Activated CD4-positive, alpha-beta memory T cell treated with anti-CD3 and anti-CD28 coated beads for 36 hours (primary cell): ENCODE measurements at regions not wholly inside any gene's neighbourhood (a gene's known extent, or its start where the extent isn't known, plus 50 kb on each side); places are given as distances from the start of the nearest gene placed in this dataset.
"Not testable (repeated sequence)": the region's sequence is repeated elsewhere in the genome, so short reads cannot be mapped to it uniquely, and the experiment has no call there.

Source experiments
- CTCF ChIA-PET: fragments of 350-600 bp; sonication (Branson Sonifier 250); formaldehyde crosslinking; loops from one replicate; lab custom pipeline; 2021; ENCODE audit warnings: antibody characterized with exemption, inconsistent platforms; lab: Charles Lee
- POLR2A ChIA-PET: fragments of 350-600 bp; sonication (Branson Sonifier 250); formaldehyde crosslinking; loops from one replicate; lab custom pipeline; 2021; ENCODE audit warnings: antibody characterized with exemption; lab: Charles Lee
- DNase-seq: peaks from one replicate; pipeline ENCODE4 v3.0.0-alpha.2; 2020
- H3K27ac Mint-ChIP-seq: one replicate; pipeline ENCODE4 v1.8.0; 2021; ENCODE audit warnings: mixed read lengths
- H3K27me3 Mint-ChIP-seq: one replicate; pipeline ENCODE4 v1.8.0; 2021; ENCODE audit warnings: mixed read lengths
- H3K36me3 Mint-ChIP-seq: one replicate; pipeline ENCODE4 v1.8.0; 2021; ENCODE audit warnings: mixed read lengths
- H3K4me1 Mint-ChIP-seq: one replicate; pipeline ENCODE4 v1.8.0; 2021; ENCODE audit warnings: low read depth, mixed read lengths
- H3K4me3 Mint-ChIP-seq: one replicate; pipeline ENCODE4 v1.8.0; 2021; ENCODE audit warnings: mild to moderate bottlenecking, mixed read lengths
- H3K9me3 Mint-ChIP-seq: one replicate; pipeline ENCODE4 v1.8.0; 2021; ENCODE audit warnings: mixed read lengths
- intact Hi-C: fragments of 100-400 bp; cut with micrococcal nuclease; formaldehyde crosslinking; loops from one replicate; pipeline ENCODE4 v1.15.1; 2023

GRCh38 chr2:6198370-6198919 is 506.3 kb downstream of the SOX11 start:
- intact Hi-C loops, CTCF ChIA-PET, H3K36me3 Mint-ChIP-seq, POLR2A ChIA-PET, H3K4me1 Mint-ChIP-seq, H3K4me3 Mint-ChIP-seq, DNase-seq, H3K27ac Mint-ChIP-seq, H3K27me3 Mint-ChIP-seq: not testable (repeated sequence)
- H3K9me3 Mint-ChIP-seq = peaks cover 16% of the 10 kb centered on the region

DNA sequence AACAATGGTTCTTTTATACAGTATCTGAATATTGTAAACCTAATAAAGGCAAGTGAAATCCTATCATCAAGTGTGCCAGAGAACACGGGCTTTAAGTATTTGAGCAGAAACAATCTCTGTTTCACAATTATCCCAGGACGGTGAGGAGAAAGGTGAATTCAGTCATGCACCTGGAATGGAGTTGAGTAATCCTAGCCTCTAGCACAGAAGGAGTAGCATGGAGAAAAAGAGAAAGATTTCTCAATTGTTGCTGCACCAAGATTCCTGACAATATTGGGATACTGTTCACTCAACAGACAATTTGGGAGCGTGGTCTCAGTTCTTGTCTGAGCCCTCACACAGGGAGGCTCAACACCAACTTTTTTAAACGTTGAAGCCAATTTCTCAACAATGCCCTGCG is 510.6 kb downstream of the SOX11 start:
- Mint-ChIP-seq H3K36me3 (no peaks in the 10 kb centered on the region), H3K27ac (no peak overlapping the region), H3K27me3 (no peaks in the 10 kb centered on the region), H3K4me1 (no peaks in the 10 kb centered on the region), H3K4me3 (no peak overlapping the region), H3K9me3 (peaks cover 9% of the 10 kb centered on the region)
- CTCF ChIA-PET = no interaction called here
- DNase-seq = no peak
- POLR2A ChIA-PET = no interaction called here
- intact Hi-C loops = no loop called here

- POLR2A ChIA-PET = no interaction called here
- DNase-seq = no peak
- no peaks in the 10 kb centered on the region for H3K4me1 Mint-ChIP-seq
- intact Hi-C loops = no loop called here
- H3K27ac Mint-ChIP-seq = no peak overlapping the region
- no peaks in the 10 kb centered on the region for H3K36me3 Mint-ChIP-seq
- CTCF ChIA-PET = no interaction called here
- H3K4me3 Mint-ChIP-seq = no peak overlapping the region
- H3K9me3 Mint-ChIP-seq = peaks cover 5% of the 10 kb centered on the region
- no peaks in the 10 kb centered on the region for H3K27me3 Mint-ChIP-seq
Measured at GRCh38 chr2:6203291-6203959, 511.2 kb downstream of the SOX11 start.

GRCh38 chr2:6206882-6207281 is 514.7 kb downstream of the SOX11 start:
- Mint-ChIP-seq H3K27me3 (no peaks in the 10 kb centered on the region), H3K36me3 (no peaks in the 10 kb centered on the region), H3K4me3 (no peak overlapping the region), H3K4me1 (no peaks in the 10 kb centered on the region), H3K27ac (no peak overlapping the region), H3K9me3 (no peaks in the 10 kb centered on the region)
- DNase-seq = no peak
- ChIA-PET CTCF (no interaction called here), POLR2A (no interaction called here)
- intact Hi-C loops = no loop called here

- DNase-seq = no peak
- H3K4me1 Mint-ChIP-seq = no peaks in the 10 kb centered on the region
- no peaks in the 10 kb centered on the region for H3K27me3 Mint-ChIP-seq
- POLR2A ChIA-PET = no interaction called here
- intact Hi-C loops = no loop called here
- H3K36me3 Mint-ChIP-seq = no peaks in the 10 kb centered on the region
- no peaks in the 10 kb centered on the region for H3K9me3 Mint-ChIP-seq
- CTCF ChIA-PET = no interaction called here
- H3K27ac Mint-ChIP-seq = no peak overlapping the region
- no peak overlapping the region for H3K4me3 Mint-ChIP-seq
Measured at GRCh38 chr2:6211236-6211635, 519.1 kb downstream of the SOX11 start.

GRCh38 chr2:6212491-6212890 is 520.3 kb downstream of the SOX11 start:
- DNase-seq = no peak
- Mint-ChIP-seq H3K9me3 (no peaks in the 10 kb centered on the region), H3K27ac (no peak overlapping the region), H3K27me3 (no peaks in the 10 kb centered on the region), H3K36me3 (no peaks in the 10 kb centered on the region), H3K4me3 (no peak overlapping the region), H3K4me1 (no peaks in the 10 kb centered on the region)
- POLR2A ChIA-PET = no interaction called here
- CTCF ChIA-PET = no interaction called here
- intact Hi-C loops = no loop called here

DNA sequence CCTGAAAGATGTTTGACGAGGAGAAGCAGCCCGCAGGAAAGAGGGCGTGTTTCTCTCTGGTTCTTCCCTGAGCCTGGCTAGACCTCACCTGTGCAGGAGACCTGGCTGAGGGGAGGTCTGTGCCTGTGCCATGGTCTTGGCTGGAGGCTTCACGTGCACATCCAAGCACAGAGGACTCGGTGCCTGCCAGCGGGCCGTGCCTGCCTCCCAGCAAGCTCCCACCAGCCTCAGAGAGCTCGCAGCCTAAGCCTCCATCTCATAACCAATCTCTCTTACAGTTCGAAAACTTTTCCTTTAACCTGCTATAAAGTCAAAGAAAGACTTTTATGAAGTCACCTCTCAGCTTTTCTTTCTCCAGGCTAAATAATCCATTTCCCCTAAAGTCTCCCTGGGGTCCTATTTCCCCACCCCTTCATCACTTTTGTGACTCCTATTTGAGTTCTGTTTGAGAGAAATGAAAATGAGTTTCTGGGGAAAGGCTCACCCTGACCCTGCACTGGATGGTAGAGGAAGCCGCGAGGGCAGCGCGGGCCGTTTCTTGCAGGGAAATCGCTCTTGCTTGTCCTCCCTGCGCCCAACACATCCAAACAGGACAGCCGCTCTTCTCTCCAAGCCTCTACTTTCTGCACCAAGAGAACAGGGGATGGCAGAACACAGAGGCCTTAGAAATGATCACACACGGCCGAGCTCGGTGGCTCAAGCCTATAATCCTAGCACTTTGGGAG is 521.0 kb downstream of the SOX11 start:
- ChIA-PET POLR2A (no interaction called here), CTCF (no interaction called here)
- intact Hi-C loops = no loop called here
- H3K4me3 Mint-ChIP-seq = no peak overlapping the region
- H3K36me3 Mint-ChIP-seq = no peaks in the 10 kb centered on the region
- H3K9me3 Mint-ChIP-seq = peaks cover 4% of the 10 kb centered on the region
- no peaks in the 10 kb centered on the region for H3K27me3 Mint-ChIP-seq
- no peak overlapping the region for H3K27ac Mint-ChIP-seq
- no peaks in the 10 kb centered on the region for H3K4me1 Mint-ChIP-seq
- DNase-seq = no peak

- Mint-ChIP-seq H3K27me3 (no peaks in the 10 kb centered on the region), H3K9me3 (peaks cover 4% of the 10 kb centered on the region), H3K4me1 (no peaks in the 10 kb centered on the region), H3K36me3 (no peaks in the 10 kb centered on the region), H3K4me3 (no peak overlapping the region), H3K27ac (no peak overlapping the region)
- ChIA-PET POLR2A (no interaction called here), CTCF (no interaction called here)
- intact Hi-C loops = no loop called here
- DNase-seq = no peak
Measured at GRCh38 chr2:6214471-6214870, 522.3 kb downstream of the SOX11 start.

DNA sequence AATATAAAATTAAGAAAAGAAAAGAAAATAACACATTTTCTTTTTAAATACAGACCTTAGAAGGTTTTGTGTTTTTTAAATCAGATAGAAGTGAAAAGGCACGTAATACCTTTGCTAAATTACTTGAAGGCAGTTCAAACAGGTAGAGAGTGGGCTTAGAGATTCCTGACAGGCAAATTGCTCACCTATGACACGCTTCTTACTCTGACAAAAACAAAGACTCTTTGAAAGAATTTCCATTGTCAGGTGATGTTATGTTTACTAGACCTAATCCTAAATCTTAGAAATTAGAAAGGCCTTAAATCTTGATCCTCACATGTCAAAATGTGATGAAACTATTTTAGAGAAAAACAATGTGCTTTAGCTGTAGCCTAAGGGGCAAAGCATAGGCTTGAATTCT is 522.9 kb downstream of the SOX11 start:
- Mint-ChIP-seq H3K27me3 (no peaks in the 10 kb centered on the region), H3K4me1 (no peaks in the 10 kb centered on the region), H3K36me3 (no peaks in the 10 kb centered on the region), H3K27ac (no peak overlapping the region), H3K9me3 (peaks cover 4% of the 10 kb centered on the region), H3K4me3 (no peak overlapping the region)
- intact Hi-C loops = no loop called here
- DNase-seq = no peak
- ChIA-PET POLR2A (no interaction called here), CTCF (no interaction called here)

DNA sequence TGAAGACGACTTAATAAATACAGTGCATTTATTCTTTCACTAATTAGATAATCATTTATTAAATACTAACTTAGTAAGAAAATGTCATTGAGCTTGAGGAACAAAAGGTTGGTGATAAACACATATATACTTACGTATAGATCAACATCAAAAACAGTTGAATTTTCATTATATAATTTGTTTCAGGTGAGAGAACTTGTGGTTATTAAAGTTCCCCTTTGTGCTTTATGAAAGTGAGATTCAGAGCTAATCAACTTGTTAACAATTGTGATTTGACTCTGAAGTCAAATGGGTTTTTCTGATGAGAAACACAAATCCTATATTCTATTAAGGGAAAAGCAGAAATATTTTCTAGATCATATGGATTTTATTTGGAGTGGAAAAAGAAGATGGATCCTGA is 524.0 kb downstream of the SOX11 start:
- peaks cover 4% of the 10 kb centered on the region for H3K9me3 Mint-ChIP-seq
- CTCF ChIA-PET = no interaction called here
- no peaks in the 10 kb centered on the region for H3K27me3 Mint-ChIP-seq
- H3K4me1 Mint-ChIP-seq = no peaks in the 10 kb centered on the region
- no peak overlapping the region for H3K27ac Mint-ChIP-seq
- intact Hi-C loops = no loop called here
- POLR2A ChIA-PET = no interaction called here
- no peak overlapping the region for H3K4me3 Mint-ChIP-seq
- DNase-seq = no peak
- H3K36me3 Mint-ChIP-seq = no peaks in the 10 kb centered on the region

DNA sequence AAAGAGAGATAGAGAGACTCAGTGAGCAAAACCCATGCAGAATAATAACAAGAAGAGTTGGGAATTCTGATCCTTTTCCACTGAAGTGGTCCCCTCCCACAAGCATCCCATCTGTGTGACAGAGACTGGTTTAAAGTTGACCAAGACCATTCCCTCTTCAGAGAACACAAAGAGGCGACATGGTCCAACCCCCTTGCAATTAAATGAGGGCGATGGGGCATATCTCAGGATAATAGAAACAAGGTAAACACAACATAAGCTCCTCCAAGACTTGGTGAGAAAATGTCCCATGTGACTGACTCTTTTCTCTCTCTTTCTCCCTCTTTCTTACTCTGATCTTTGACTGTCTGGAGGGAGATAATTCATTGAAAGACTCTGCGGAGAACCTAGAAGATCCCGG is 526.7 kb downstream of the SOX11 start:
- no peak for DNase-seq
- ChIA-PET POLR2A (no interaction called here), CTCF (no interaction called here)
- Mint-ChIP-seq H3K9me3 (peaks cover 4% of the 10 kb centered on the region), H3K4me3 (no peak overlapping the region), H3K27me3 (no peaks in the 10 kb centered on the region), H3K4me1 (no peaks in the 10 kb centered on the region), H3K27ac (no peak overlapping the region), H3K36me3 (no peaks in the 10 kb centered on the region)
- intact Hi-C loops = no loop called here

GRCh38 chr2:6219906-6220305 is 527.7 kb downstream of the SOX11 start:
- no peak overlapping the region for H3K27ac Mint-ChIP-seq
- no peaks in the 10 kb centered on the region for H3K36me3 Mint-ChIP-seq

DNA sequence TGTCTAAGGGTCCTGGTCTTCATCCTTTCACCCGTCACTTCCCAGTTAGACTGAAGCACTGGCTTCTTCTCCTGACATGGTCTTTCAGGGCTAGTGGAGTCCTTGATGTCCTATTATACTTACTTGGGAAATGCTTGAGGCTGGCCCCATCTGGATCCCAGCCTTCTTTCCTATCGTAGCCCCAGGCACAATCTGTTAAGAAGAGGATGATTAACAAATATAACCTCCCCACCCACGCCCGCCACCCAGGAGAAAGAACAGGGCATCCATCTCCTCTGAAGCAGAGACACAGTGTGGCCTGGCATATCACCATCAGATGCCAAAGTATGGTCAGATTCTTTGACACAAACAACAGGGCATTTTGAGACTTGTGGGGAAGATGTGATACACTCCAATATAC is 530.1 kb downstream of the SOX11 start:
- Mint-ChIP-seq H3K4me1 (no peaks in the 10 kb centered on the region), H3K36me3 (no peaks in the 10 kb centered on the region), H3K4me3 (no peak overlapping the region), H3K27me3 (no peaks in the 10 kb centered on the region), H3K9me3 (peaks cover 4% of the 10 kb centered on the region), H3K27ac (no peak overlapping the region)
- intact Hi-C loops = no loop called here
- CTCF ChIA-PET = no interaction called here
- POLR2A ChIA-PET = no interaction called here
- no peak for DNase-seq

More at GRCh38 chr2:6219906-6220305, 527.7 kb downstream of the SOX11 start:
- DNase-seq = no peak
- ChIA-PET CTCF (no interaction called here), POLR2A (no interaction called here)
- Mint-ChIP-seq H3K9me3 (peaks cover 4% of the 10 kb centered on the region), H3K27me3 (no peaks in the 10 kb centered on the region), H3K4me1 (no peaks in the 10 kb centered on the region), H3K4me3 (no peak overlapping the region)
- intact Hi-C loops = no loop called here
